CD4-positive, alpha-beta T cell (primary cell): ENCODE measurements at regions not wholly inside any gene's neighbourhood (a gene's known extent, or its start where the extent isn't known, plus 50 kb on each side); places are given as distances from the start of the nearest gene placed in this dataset.

Experiments used
- ATAC-seq: fragments of 200-7000 bp; cut with Tn5 transposase; one replicate; pipeline ENCODE4 v1.10.0; 2022; ENCODE audit warnings: mild to moderate bottlenecking; ENCODE audit not compliant: poor library complexity
- CTCF ChIA-PET: fragments of 350-600 bp; sonication (Branson Sonifier 250); formaldehyde crosslinking; loops from one replicate; lab custom pipeline; 2021; ENCODE audit warnings: antibody characterized with exemption, inconsistent platforms; lab: Charles Lee
- POLR2A ChIA-PET: fragments of 350-600 bp; sonication (Branson Sonifier 250); formaldehyde crosslinking; loops from one replicate; lab custom pipeline; 2021; ENCODE audit warnings: antibody characterized with exemption, inconsistent platforms; lab: Charles Lee
- DNase-seq, 14 experiments: peaks; one replicate each; pipeline ENCODE4 v3.0.0-alpha.2; 2013 to 2020; ENCODE audit warnings: mixed read lengths in 2 of 14
- H3K27ac ChIP-seq, 2 donors: one replicate each; pipeline versions ENCODE4 v1.5.1 to v1.7.0; 2013; ENCODE audit warnings: low read length in 2 of 2, low read depth in 1 of 2, mild to moderate bottlenecking in 1 of 2
- H3K27me3 ChIP-seq, 2 experiments: 1 replicate in 1 of 2; 2 replicates in 1 of 2; pipeline versions ENCODE4 v1.6.1 to v1.7.0; 2013; ENCODE audit warnings: low read length in 2 of 2, control low read depth in 1 of 2, mild to moderate bottlenecking in 1 of 2, moderate library complexity in 1 of 2; ENCODE audit not compliant: insufficient read depth in 2 of 2, control insufficient read depth in 1 of 2
- H3K36me3 ChIP-seq: one replicate; pipeline ENCODE4 v1.6.1; 2013; ENCODE audit warnings: low read length, control low read depth; ENCODE audit not compliant: insufficient read depth
- H3K4me1 ChIP-seq: one replicate; pipeline ENCODE4 v1.6.1; 2013; ENCODE audit warnings: low read length, control low read depth; ENCODE audit not compliant: insufficient read depth
- H3K4me3 ChIP-seq: one replicate; pipeline ENCODE4 v1.5.1; 2013; ENCODE audit warnings: mild to moderate bottlenecking, low read length, moderate library complexity
- H3K9me3 ChIP-seq, 2 experiments: 1 replicate in 1 of 2; 2 replicates in 1 of 2; pipeline versions ENCODE4 v1.6.1 to v1.7.0; 2013; ENCODE audit warnings: low read length in 2 of 2, mild to moderate bottlenecking in 2 of 2, control low read depth in 1 of 2, moderate library complexity in 1 of 2; ENCODE audit not compliant: control insufficient read depth in 1 of 2, insufficient read depth in 1 of 2
- H3K27ac Mint-ChIP-seq: one replicate; pipeline ENCODE4 v1.8.0; 2020; ENCODE audit warnings: mixed read lengths
- H3K27me3 Mint-ChIP-seq: one replicate; pipeline ENCODE4 v1.8.0; 2021; ENCODE audit warnings: mixed read lengths
- H3K36me3 Mint-ChIP-seq: one replicate; pipeline ENCODE4 v1.8.0; 2021; ENCODE audit warnings: low read depth, mixed read lengths
- H3K4me1 Mint-ChIP-seq: one replicate; pipeline ENCODE4 v1.8.0; 2021; ENCODE audit warnings: low read depth, mixed read lengths
- H3K4me3 Mint-ChIP-seq: one replicate; pipeline ENCODE4 v1.8.0; 2020; ENCODE audit warnings: mild to moderate bottlenecking, mixed read lengths
- H3K9me3 Mint-ChIP-seq: one replicate; pipeline ENCODE4 v1.8.0; 2020; ENCODE audit warnings: mixed read lengths
- CTCF ChIP-seq: fragments of 200-600 bp; IDR thresholded peaks from one replicate; pipeline ENCODE4 v1.8.0; 2022; ENCODE audit warnings: antibody characterized with exemption, mild to moderate bottlenecking
- intact Hi-C, 2 experiments: fragments of 100-400 bp; cut with DNase I in 1 of 2; cut with micrococcal nuclease in 1 of 2; formaldehyde crosslinking; loops; one replicate each; pipeline versions ENCODE4 v1.15.1 to v1.9.0; 2023 to 2025; cut with DNase I, micrococcal nuclease

- Mint-ChIP-seq H3K36me3 (no peaks in the 10 kb centered on the region), H3K4me3 (no peak overlapping the region), H3K9me3 (peaks cover 5% of the 10 kb centered on the region), H3K27ac (no peak overlapping the region), H3K27me3 (no peaks in the 10 kb centered on the region), H3K4me1 (no peaks in the 10 kb centered on the region)
- ATAC-seq = no peak
- Histone ChIP-seq H3K27me3 (no peaks in the 10 kb centered on the region), H3K4me1 (no peaks in the 10 kb centered on the region), H3K4me3 (no peak overlapping the region), H3K9me3 (peaks cover 0 to 3% of the 10 kb centered on the region in 2 experiments), H3K36me3 (no peaks in the 10 kb centered on the region), H3K27ac (no peak overlapping the region)
- ChIA-PET CTCF (no interaction called here), POLR2A (no interaction called here)
- TF ChIP-seq CTCF = no peak
- intact Hi-C loops = no loop called here
- DNase-seq = no peak
Measured at GRCh38 chr11:39120890-39121289, 2338.6 kb downstream of the LRRC4C start.

GRCh38 chr11:39113606-39114005, 2345.8 kb downstream of the LRRC4C start:
- H3K27ac Mint-ChIP-seq = no peak overlapping the region
- ChIA-PET CTCF (no interaction called here), POLR2A (no interaction called here)
- no peak overlapping the region for H3K27ac ChIP-seq
- ATAC-seq (no peak), DNase-seq (no peak)
- no peaks in the 10 kb centered on the region for H3K27me3 Mint-ChIP-seq
- no peaks in the 10 kb centered on the region for H3K9me3 ChIP-seq
- H3K36me3 Mint-ChIP-seq = no peaks in the 10 kb centered on the region
- H3K4me3 Mint-ChIP-seq = no peak overlapping the region
- no peaks in the 10 kb centered on the region for H3K4me1 Mint-ChIP-seq
- H3K4me1 ChIP-seq = no peaks in the 10 kb centered on the region
- H3K4me3 ChIP-seq = no peak overlapping the region
- H3K9me3 Mint-ChIP-seq = peaks cover 6% of the 10 kb centered on the region
- no peaks in the 10 kb centered on the region for H3K36me3 ChIP-seq
- H3K27me3 ChIP-seq = no peaks in the 10 kb centered on the region
- intact Hi-C loops = no loop called here
- TF ChIP-seq CTCF = no peak

- Histone ChIP-seq H3K27ac (no peak overlapping the region), H3K36me3 (no peaks in the 10 kb centered on the region), H3K4me3 (no peak overlapping the region), H3K4me1 (no peaks in the 10 kb centered on the region), H3K27me3 (no peaks in the 10 kb centered on the region), H3K9me3 (peaks cover 0 to 9% of the 10 kb centered on the region in 2 experiments)
- DNase-seq (no peak), ATAC-seq (no peak)
- H3K4me3 Mint-ChIP-seq = no peak overlapping the region
- ChIA-PET CTCF (no interaction called here), POLR2A (no interaction called here)
- TF ChIP-seq CTCF = no peak
- intact Hi-C loops = no loop called here
- no peaks in the 10 kb centered on the region for H3K4me1 Mint-ChIP-seq
- H3K27ac Mint-ChIP-seq = no peak overlapping the region
- H3K27me3 Mint-ChIP-seq = no peaks in the 10 kb centered on the region
- peaks cover 16% of the 10 kb centered on the region for H3K9me3 Mint-ChIP-seq
- no peaks in the 10 kb centered on the region for H3K36me3 Mint-ChIP-seq
Measured at GRCh38 chr11:39102236-39102635, 2357.2 kb downstream of the LRRC4C start.
